T-helper 2 cell (primary cell): ENCODE measurements at regions not wholly inside any gene's neighbourhood (a gene's known extent, or its start where the extent isn't known, plus 50 kb on each side); places are given as distances from the start of the nearest gene placed in this dataset.

Source experiments
- DNase-seq, 5 experiments: peaks; one replicate each; pipeline versions ENCODE4 v3.0.0 to v3.0.0-alpha.2; 2012 to 2022

- no peak for DNase-seq
Measured at GRCh38 chr9:135255033-135255840, 167.8 kb downstream of the OLFM1 start.

GRCh38 chr9:135255841-135256580 lies 168.5 kb downstream of the OLFM1 start:
- DNase-seq: no peak

DNA sequence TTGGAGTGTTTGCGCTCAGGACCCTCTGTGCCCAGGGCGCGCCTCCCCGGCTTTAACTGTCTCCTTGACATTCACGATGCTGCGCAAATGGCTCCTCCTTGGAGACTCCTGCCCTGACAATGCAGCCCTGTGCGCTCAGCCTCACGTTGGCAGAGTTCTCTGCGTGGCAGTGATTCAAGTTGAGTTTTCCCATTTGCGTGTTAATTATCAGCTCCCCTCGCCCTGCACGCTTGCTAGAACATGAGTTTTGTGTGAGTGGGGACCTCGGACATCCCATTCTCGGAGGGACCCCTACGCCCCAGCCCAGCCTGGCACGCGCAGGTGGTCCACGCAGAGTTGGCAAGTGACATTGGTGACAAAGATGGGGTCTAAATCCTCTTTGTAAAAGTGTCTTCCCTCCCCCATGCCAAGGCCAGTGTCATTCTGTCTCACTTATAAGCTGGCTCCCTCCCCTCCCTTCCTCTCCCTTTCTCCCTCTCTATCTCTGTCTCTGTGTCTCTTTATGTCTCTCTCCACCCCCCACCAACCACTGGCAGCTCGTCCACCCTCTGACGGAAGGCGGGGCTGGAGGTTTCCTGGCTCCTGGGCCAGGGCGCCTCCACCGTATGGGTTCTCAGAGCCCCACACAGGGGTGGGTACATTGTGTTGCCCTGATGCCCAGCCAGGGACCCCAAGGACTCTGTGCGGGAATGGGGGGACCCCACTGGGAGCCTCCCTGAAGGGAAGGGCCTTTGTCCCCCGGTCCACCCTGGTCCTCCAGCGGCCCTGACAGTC lies 169.3 kb downstream of the OLFM1 start:
- no peak for DNase-seq

DNA sequence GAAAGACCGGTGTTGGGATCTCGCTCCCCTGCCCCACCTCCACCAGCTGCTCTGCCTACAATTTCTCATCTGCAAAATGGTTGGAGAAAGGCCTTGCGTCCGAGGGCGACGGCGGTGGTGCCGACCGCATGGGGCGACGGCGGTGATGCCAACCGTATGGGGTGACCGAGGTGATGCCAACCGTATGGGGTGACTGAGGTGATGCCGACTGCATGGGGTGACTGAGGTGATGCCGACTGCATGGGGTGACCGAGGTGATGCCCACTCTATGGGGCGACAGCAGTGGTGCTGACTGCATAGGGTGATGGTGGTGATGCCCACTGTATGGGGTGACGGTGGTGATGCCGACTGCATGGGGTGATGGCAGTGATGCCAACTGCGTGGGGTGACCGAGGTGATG lies 171.0 kb downstream of the OLFM1 start:
- DNase-seq: no peak

- no peak for DNase-seq
Measured at GRCh38 chr9:135259273-135259672, 171.8 kb downstream of the OLFM1 start.

DNA sequence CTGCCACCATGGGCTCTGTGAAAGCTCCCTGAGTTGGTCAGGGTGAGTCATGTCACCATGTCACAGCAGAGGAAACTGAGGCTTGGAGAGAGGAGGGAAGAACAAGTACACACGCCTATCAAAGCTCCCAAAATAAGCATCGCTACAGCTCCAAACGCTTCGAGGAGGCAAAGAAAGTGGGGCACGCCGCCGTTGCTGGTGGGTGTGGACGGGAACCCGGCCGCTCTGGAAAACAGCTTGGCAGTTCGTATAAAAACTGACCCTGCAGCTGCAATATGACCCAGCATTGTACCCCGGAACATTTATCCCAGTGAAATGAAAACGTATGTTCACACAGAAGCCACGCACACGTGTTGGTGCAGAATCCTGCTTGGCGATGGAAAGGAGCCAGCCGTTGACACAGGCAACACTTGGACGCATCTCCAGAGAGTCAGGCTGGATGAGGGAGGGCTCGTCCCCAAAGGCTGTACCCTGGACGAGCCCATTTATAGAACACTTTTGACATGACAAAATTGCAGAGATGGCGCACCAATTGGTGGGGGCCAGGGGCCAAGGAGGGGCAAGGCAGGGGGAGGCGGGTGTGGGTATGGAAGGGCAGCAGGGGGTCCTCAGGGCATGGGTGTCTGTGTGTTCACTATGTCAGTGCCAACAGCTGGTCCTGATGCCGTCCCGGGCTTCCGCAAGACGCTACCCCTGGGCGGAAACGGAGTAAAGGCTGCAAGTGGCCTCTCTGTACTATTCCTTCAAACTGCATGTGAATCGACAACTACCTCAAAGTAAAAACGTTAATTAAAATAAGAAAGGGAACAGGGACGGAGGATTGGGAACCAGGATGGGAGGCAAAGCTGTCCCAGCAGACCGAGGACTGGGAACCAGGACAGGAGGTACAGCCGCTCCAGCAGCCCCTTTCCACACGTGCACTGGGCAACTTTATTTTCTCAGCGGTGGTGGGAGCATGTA lies 173.0 kb downstream of the OLFM1 start:
- no peak for DNase-seq

DNA sequence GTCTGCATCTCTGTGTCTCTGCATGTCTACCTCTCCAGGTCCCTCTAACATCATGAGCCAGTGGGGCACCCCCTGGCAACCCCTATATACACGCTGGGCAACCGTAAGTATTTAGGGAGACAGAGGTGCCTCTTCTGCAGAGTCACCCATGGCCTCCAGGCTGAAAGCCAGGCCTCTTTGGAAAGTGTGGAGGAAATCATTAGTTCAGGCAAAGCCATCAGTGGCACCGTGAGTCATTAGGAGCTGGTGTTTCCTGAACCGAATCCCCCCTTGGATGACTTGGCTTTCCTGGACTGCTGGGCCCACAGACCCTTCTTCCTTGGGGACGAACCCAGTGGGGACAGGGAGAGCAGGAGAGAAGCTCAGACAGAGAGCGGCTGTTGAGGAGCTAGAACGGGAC lies 174.8 kb downstream of the OLFM1 start:
- no peak for DNase-seq

- no peak for DNase-seq
Measured at GRCh38 chr9:135263511-135263910, 176.0 kb downstream of the OLFM1 start.

DNA sequence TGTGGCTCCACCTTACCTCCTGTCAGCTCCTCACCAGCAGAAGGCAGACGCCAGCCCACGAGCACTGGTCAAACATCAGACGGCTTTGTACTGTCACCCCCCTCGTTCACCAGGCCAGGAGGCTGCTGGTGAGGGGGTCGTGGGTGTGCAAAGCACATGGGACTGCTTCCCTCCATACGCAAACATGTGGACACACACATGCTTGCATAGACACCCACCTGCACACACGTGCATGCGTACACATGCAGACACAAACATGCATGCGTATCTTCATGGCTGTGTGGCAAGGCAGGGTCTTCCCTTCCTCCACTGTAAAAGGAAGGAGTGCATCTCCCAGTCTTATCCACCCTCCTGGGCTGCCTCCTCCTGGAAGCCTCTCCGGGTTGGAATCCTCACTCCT lies 178.5 kb downstream of the OLFM1 start:
- DNase-seq: no peak

- no peak for DNase-seq
Measured at GRCh38 chr9:135267191-135267809, 179.8 kb downstream of the OLFM1 start.

DNA sequence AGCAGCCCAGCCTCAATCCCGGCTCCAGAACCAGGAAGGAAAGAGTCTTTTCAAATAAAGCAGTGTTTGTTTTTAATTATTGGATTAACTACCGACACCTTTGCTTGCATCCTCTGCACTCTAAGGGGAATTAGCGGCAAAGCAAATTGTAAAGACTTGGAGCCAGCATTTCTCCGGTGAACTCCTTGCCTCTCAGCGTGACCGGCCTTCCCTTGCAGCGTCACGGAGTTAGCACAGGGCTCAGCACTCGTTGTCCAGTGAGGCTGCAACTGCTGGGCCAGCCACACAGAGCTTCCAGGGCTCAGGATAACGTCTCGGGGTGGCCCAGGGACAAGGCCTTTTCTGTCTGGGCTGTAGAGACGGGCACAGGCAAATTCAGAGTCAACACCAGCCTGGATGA lies 180.6 kb downstream of the OLFM1 start:
- DNase-seq: no peak

DNA sequence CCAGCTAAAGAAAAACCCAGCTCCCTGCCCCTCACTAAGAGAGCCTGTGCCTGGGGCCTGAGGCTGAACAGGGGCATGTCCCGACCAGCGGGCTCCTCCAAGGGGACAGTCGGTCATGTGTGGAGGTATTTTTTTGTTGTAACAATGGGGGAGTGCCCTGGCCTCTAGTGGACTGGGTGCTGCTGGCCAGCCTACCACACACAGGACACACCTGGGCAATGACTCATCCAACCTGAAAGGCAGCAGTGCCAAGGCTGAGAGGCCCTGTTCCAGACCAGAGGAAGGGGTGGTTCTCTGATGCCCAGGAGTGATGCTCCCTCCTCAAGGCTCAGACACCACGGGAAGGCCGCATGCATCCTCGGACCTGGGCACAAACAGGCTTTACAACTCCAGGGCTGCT lies 181.5 kb downstream of the OLFM1 start:
- no peak for DNase-seq

GRCh38 chr9:135269912-135270830 lies 182.7 kb downstream of the OLFM1 start:
- DNase-seq: no peak

DNA sequence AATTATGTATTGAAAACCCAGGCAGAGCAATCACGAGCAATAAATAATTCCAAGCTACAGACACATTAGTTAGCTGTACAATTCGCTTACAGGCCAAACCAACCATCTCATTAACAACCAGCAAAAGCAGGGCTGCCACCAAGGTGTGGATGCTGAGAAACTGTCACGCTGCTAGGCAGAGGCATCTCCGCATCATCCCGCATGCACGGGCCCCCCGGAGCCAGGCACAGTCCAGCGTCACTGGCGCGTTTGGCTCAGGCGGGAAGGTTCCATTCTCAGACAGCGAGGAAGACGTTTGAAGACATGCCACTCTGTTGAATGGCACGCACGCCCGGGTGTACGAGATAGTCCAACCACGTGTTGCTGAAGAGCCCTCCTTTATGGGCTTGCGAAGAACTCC lies 184.0 kb downstream of the OLFM1 start:
- no peak for DNase-seq

GRCh38 chr9:135272608-135273007 lies 185.1 kb downstream of the OLFM1 start:
- no peak for DNase-seq

GRCh38 chr9:135273008-135273407 lies 185.5 kb downstream of the OLFM1 start:
- no peak for DNase-seq

DNA sequence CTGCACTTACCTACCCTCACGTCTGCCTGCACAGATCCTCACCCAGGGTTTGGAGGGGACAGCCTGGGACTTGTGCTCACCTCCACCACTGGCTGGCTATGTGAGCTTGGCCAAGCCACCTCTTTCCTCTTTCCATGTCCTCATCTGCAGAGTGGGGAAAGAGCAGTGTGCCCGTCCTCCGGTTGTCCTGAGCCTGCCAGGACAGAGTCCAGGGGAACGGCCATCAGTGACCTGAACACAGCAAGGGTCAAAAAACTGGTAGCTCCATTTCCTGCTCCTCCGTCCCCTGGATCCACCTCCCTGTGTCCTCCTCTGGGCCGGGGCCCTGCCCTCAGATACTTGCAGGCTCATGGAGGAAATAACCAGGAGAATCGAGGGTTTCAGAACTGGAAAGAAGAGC lies 187.7 kb downstream of the OLFM1 start:
- no peak for DNase-seq

- no peak for DNase-seq
Measured at GRCh38 chr9:135275571-135276289, 188.3 kb downstream of the OLFM1 start.

GRCh38 chr9:135277219-135278201 lies 190.0 kb downstream of the OLFM1 start:
- DNase-seq: no peak
